ENCODE measurements at regions not wholly inside any gene's neighbourhood (a gene's known extent, or its start where the extent isn't known, plus 50 kb on each side); places are given as distances from the start of the nearest gene placed in this dataset.

DNA sequence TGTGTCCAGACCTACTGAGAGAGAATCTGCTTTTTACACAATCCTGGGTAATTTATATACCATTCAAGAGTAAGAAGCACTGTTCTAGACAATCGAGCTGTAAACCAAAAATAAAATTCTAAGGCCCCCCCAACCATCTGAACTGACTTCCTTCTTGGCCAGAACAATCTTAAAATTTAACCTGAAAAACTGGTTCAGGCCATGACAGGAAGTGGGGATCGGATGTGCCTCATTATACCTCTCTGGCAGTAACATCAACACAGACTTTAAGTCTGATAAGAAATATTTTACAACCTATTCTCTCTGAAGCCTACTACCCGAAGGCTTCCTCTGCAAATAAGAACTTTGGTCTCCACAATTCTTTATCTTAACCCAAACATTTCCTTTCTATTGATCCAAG is 75.2 kb upstream of the KIF5B start:
- no peak for TF ChIP-seq POLR2A (IDR thresholded peaks at IDR 0.05)
- TF ChIP-seq, protein P1, sequence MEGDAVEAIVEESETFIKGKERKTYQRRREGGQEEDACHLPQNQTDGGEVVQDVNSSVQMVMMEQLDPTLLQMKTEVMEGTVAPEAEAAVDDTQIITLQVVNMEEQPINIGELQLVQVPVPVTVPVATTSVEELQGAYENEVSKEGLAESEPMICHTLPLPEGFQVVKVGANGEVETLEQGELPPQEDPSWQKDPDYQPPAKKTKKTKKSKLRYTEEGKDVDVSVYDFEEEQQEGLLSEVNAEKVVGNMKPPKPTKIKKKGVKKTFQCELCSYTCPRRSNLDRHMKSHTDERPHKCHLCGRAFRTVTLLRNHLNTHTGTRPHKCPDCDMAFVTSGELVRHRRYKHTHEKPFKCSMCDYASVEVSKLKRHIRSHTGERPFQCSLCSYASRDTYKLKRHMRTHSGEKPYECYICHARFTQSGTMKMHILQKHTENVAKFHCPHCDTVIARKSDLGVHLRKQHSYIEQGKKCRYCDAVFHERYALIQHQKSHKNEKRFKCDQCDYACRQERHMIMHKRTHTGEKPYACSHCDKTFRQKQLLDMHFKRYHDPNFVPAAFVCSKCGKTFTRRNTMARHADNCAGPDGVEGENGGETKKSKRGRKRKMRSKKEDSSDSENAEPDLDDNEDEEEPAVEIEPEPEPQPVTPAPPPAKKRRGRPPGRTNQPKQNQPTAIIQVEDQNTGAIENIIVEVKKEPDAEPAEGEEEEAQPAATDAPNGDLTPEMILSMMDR (IDR thresholded peaks at IDR 0.05): no peak
- intact Hi-C loops (cut with DNase I; ENCODE audit: low total_unique reads): no loop called here
- Histone ChIP-seq H3K36me3 (no peaks in the 10 kb centered on the region), H3K27me3 (no peaks in the 10 kb centered on the region), H3K27ac (no peak overlapping the region), H3K4me3 (no peak overlapping the region), H3K4me1 (no peaks in the 10 kb centered on the region), H3K9me3 (no peaks in the 10 kb centered on the region)
- DNase-seq: no peak

DNA sequence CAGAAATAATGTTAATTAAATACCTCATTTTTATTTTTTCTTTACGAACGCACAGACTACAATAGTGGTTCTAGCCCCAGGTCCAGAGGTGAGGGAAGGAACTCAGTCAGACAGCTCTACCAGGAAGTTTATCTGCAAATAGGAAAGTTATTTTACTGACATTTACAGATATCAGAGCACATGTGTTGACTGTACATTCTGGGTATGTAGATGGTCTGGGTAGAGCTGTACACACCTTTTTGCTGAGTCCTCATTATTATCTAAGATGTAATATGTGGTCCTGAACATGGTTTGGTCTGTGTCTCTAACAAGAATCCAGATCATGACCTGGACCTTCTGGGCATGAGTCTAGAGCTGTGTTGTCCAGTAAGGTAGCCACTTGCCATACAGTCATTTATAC is 74.6 kb upstream of the KIF5B start:
- Histone ChIP-seq H3K9me3 (no peaks in the 10 kb centered on the region), H3K36me3 (no peaks in the 10 kb centered on the region), H3K27ac (no peak overlapping the region), H3K27me3 (no peaks in the 10 kb centered on the region), H3K4me3 (no peak overlapping the region), H3K4me1 (no peaks in the 10 kb centered on the region)
- intact Hi-C loops (cut with DNase I; ENCODE audit: low total_unique reads): no loop called here
- TF ChIP-seq, protein P1 (IDR thresholded peaks at IDR 0.05): no peak
- TF ChIP-seq POLR2A (IDR thresholded peaks at IDR 0.05): no peak
- no peak for DNase-seq

DNA sequence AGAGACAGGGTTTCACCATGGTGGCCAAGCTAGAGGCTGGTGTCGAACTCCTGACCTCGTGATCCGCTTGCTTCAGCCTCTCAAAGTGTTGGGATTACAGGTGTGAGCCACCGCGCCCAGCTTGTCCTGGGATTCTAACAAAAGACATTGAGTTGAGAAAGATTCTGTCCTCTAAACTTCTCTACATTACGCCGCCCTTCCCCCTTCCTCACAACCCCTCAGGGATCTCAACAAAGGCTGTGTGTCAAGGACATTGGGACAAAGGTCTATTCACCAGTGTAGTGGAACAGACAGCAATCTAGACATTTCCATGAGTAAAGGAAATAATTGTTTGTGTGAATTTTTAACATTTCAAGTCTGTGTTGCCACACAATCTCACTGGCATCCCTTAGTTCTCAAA is 68.8 kb upstream of the KIF5B start:
- H3K27ac ChIP-seq: no peak overlapping the region
- H3K4me3 ChIP-seq: no peak overlapping the region
- H3K9me3 ChIP-seq: no peaks in the 10 kb centered on the region
- H3K27me3 ChIP-seq: no peaks in the 10 kb centered on the region
- no peak for DNase-seq
- TF ChIP-seq, protein P1 (IDR thresholded peaks at IDR 0.05): no peak
- TF ChIP-seq POLR2A (IDR thresholded peaks at IDR 0.05): no peak
- intact Hi-C loops (cut with DNase I; ENCODE audit: low total_unique reads): loop anchor here (10.0 kb wide), 1 partner anchor 50 kb away; no protein-coding TSS in a partner anchor
- H3K4me1 ChIP-seq: no peaks in the 10 kb centered on the region
- H3K36me3 ChIP-seq: no peaks in the 10 kb centered on the region

DNA sequence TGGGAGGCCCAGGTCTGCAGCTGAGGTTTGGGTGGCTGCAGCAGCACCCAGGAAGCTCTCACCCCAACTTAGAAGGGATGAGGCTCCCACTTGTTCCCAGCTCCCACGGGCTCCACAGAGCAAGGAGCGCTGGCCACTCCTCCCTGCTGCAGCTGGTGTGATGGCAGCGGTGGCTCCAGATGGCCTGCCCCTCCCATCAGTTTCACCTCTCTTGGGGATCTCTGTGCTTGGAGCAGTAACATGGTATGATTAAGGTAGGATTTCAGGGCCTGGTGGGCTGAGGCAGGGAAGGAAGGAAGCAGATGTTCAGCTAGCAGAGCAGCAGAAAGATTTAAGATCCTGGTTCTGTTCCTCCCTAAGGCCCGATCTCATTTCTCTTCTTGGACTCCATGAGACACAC is 66.8 kb upstream of the KIF5B start:
- no peak overlapping the region for H3K27ac ChIP-seq
- no peaks in the 10 kb centered on the region for H3K4me1 ChIP-seq
- H3K36me3 ChIP-seq: no peaks in the 10 kb centered on the region
- intact Hi-C loops (cut with DNase I; ENCODE audit: low total_unique reads): loop anchor here (10.0 kb wide), 1 partner anchor 48 kb away; no protein-coding TSS in a partner anchor
- H3K27me3 ChIP-seq: no peaks in the 10 kb centered on the region
- H3K4me3 ChIP-seq: no peak overlapping the region
- DNase-seq: no peak
- H3K9me3 ChIP-seq: no peaks in the 10 kb centered on the region
- TF ChIP-seq POLR2A (IDR thresholded peaks at IDR 0.05): no peak
- TF ChIP-seq, protein P1 (IDR thresholded peaks at IDR 0.05): no peak

- Histone ChIP-seq H3K27me3 (no peaks in the 10 kb centered on the region), H3K36me3 (no peaks in the 10 kb centered on the region), H3K4me1 (no peaks in the 10 kb centered on the region), H3K4me3 (no peak overlapping the region), H3K9me3 (no peaks in the 10 kb centered on the region), H3K27ac (no peak overlapping the region)
- TF ChIP-seq, protein P1 (IDR thresholded peaks at IDR 0.05): no peak
- TF ChIP-seq POLR2A (IDR thresholded peaks at IDR 0.05): no peak
- DNase-seq: no peak
- intact Hi-C loops (cut with DNase I; ENCODE audit: low total_unique reads): loop anchor here (10.0 kb wide), 1 partner anchor 47 kb away; no protein-coding TSS in a partner anchor
Measured at GRCh38 chr10:32121648-32122047, 65.4 kb upstream of the KIF5B start.
